HT1080 (cell line): ENCODE measurements at regions not wholly inside any gene's neighbourhood (a gene's known extent, or its start where the extent isn't known, plus 50 kb on each side); places are given as distances from the start of the nearest gene placed in this dataset.
"Not testable (repeated sequence)": the region's sequence is repeated elsewhere in the genome, so short reads cannot be mapped to it uniquely, and the experiment has no call there.

Experiments used
- DNase-seq: peaks from one replicate; pipeline ENCODE4 v3.0.0-alpha.2; 2015; ENCODE audit warnings: low read depth

- DNase-seq, result no peak
Measured at GRCh38 chr2:133972297-133972696, 281.6 kb upstream of the MGAT5 start.

DNA sequence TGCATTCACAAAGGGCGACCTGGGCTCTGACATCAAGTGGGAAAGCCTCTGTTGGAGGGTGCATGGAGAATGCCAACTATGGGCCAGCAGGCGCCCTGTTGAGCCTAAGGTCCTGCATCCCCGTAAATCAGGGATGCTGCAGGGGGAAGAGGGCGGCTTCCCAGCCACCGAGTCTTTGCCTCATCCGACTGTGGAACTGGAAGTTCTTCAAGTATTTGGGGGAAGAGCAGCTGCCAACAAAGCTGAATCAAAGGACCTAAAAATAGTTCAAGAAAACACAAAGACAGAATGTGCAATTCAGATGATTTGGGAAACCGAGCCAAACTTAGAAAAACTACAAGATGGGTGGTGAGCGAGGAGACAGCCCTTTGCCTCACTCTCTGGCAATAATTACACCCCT lies 281.1 kb upstream of the MGAT5 start:
- DNase-seq, result no peak

- no peak for DNase-seq
Measured at GRCh38 chr2:133974353-133974752, 279.5 kb upstream of the MGAT5 start.

- DNase-seq, result no peak
Measured at GRCh38 chr2:133975135-133975534, 278.7 kb upstream of the MGAT5 start.

- DNase-seq, result no peak
Measured at GRCh38 chr2:133975676-133976428, 278.0 kb upstream of the MGAT5 start.

- DNase-seq, result no peak
Measured at GRCh38 chr2:133976659-133977058, 277.2 kb upstream of the MGAT5 start.

GRCh38 chr2:133977405-133977804 lies 276.5 kb upstream of the MGAT5 start:
- no peak for DNase-seq

- DNase-seq, result no peak
Measured at GRCh38 chr2:133982256-133982655, 271.6 kb upstream of the MGAT5 start.

DNA sequence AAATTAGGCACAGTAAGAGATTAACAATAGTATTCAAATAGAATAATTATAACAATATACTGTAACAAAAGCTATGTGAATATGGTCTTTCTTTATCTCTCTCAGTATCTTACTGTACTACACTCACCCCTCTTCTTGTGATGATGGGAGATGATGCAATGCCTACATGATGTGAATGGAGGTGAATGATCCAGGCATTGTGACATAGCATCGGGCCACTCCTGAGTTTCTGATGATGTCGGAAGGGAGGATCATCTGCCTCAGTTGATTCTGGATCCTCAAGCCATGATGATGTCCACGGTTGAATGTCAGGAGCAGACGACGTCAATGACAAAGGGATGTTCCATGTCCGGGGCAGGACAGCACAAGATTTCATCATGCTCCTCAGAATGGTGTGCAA lies 268.3 kb upstream of the MGAT5 start:
- DNase-seq, result no peak

DNA sequence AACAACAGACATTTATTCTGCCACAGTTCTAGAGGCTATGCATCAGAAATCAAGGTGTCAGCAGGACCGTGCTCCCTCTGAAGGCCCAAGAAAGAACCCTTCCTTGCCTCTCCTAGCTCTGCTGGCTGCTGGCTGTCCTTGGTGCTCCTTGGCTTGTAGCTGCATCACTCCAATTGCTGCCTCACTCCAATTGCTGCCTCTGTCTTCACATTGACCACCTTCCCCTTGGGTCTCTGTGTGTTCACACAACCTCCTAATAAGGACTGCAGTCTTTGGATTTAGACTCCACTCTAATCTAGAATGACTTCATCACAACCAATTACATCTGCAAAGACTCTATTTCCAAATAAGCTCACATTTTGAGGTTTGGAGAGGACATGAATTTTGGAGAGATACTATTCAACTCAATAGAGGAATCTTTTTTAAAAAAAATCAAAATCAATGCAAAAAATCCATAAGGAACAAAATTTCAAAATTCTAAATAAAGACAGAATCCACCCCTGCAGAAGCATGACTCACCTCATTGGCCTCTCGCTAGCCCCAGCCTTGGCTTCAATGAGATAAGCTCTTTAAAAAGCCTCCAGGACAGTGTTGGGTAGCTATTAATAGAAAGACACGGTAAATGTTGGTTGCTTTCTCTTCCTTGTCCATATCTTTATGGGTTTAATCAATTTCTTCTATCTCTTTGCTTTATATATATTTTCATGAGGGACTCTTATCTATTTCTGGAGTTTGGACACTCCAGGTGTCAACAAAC lies 267.6 kb upstream of the MGAT5 start:
- no peak for DNase-seq

GRCh38 chr2:133986881-133987795 lies 266.7 kb upstream of the MGAT5 start:
- no peak for DNase-seq

GRCh38 chr2:133988316-133988891 lies 265.5 kb upstream of the MGAT5 start:
- no peak for DNase-seq

GRCh38 chr2:133991606-133992168 lies 262.2 kb upstream of the MGAT5 start:
- no peak for DNase-seq

DNA sequence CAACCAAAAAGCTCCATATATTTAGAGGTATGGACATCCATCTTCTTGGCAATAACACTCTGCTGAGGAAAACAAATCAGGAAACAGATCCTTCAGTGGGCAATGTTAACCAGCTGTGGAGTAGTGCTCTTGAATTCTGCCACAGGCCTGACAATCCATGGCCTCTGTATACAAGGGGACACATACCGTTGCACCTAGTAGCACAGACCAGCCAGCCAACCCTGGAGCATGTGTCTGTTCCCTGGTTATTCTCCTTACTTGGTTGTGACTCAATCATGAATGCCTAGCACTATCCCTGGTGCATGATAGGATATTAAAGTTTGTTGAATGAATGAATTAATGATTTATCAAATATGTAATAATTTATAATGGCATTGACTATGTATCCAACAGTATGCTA lies 261.4 kb upstream of the MGAT5 start:
- DNase-seq, result no peak

DNA sequence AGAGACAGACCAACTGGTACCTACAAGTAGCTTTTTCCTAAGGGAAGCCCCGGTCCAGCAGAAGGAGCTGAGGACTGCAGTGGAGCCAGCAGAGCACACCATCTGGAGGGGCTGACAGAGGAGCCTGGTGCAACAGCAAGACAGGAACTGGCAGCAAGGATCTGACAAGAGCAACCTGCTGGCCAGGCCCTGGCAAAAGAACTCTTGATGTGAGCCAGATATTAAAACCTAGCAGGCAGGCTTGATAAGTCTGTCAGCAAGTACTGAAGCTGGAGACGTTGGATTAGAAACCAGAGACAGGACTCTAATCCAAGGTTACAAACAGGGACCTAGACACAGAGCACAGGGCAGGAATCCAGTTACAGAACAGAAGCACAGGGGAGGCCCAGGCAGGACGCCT lies 260.7 kb upstream of the MGAT5 start:
- DNase-seq, result no peak

DNA sequence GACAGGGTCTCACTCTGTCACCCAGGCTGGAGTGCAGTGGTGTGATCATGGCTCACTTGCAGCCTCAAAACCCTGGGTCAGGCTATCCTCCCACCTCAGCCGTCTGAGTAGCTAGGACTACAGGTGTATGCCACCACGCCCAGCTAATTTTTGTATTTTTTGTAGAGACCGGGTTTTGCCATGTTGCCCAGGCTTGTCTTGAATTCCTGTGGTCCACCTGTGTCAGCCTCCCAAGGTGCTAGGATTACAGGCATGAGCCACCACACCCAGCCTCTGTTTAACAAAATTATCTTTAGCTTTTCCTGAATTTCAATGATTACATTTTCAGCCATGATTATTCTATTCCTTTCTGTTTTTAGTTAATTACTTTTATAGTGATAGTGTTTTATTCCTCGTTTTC lies 255.1 kb upstream of the MGAT5 start:
- DNase-seq, result not testable (repeated sequence)

- DNase-seq, result no peak
Measured at GRCh38 chr2:134002391-134002790, 251.5 kb upstream of the MGAT5 start.

DNA sequence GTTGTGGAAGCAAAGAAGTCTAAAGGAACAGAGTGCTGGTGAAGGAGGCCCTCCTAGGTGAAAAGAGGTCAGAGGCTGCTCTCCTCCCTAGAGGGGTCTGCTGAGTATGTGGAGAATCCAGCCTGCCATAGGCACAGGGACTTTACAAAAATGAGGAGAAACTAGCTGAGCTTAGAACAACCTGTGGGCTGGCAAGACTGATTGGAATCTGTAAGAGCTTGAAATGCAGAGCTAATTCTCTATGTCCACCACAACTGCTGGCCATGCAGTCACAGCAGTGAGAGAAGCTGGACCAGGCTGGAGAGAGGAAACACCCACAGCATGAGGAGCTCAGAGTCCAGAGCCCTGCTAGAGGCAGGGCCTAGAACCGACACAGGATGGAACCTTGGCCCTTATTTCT lies 251.0 kb upstream of the MGAT5 start:
- no peak for DNase-seq

DNA sequence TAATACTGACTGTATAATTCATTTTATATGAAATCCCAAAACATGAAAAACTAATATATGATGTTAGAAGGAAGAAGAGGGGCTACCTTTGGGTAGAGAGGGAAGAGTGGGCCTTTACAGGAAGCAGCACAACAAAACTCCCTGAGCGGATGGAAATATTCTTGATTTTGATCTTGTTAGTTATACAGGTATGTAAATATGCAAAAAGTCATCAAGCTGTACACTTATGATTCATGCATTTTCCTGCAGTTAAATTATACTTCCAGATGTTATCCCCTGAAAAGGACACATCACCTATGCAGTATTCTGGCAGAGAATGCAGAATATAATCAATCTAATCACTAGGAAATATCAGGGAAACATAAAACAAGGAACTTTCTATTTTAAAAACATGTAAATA lies 249.4 kb upstream of the MGAT5 start:
- no peak for DNase-seq

- no peak for DNase-seq
Measured at GRCh38 chr2:134008837-134009236, 245.0 kb upstream of the MGAT5 start.

GRCh38 chr2:134009440-134009839 lies 244.4 kb upstream of the MGAT5 start:
- no peak for DNase-seq
